ENCODE measurements at regions not wholly inside any gene's neighbourhood (a gene's known extent, or its start where the extent isn't known, plus 50 kb on each side); places are given as distances from the start of the nearest gene placed in this dataset.

GRCh38 chr9:93862877-93863545 is 92.1 kb downstream of the BARX1 start:
- TF ChIP-seq CTCF (IDR thresholded peaks at IDR 0.05; ENCODE audit: low read depth, low read length, poor library complexity, severe bottlenecking) (no peak), EZH2phosphoT487 (IDR thresholded peaks at IDR 0.05; ENCODE audit: borderline replicate concordance, low read length) (no peak)

All from DOHH2 (cell line).